Nephron (organoid): ENCODE measurements at regions not wholly inside any gene's neighbourhood (a gene's known extent, or its start where the extent isn't known, plus 50 kb on each side); places are given as distances from the start of the nearest gene placed in this dataset.

Experiments
- H3K27ac Mint-ChIP-seq, 3 experiments: 2 replicates each; pipeline ENCODE4 v1.8.0; 2020; ENCODE audit warnings: mixed read lengths in 3 of 3, mild to moderate bottlenecking in 2 of 3, moderate library complexity in 1 of 3
- H3K27me3 Mint-ChIP-seq: 2 replicates; pipeline ENCODE4 v1.8.0; 2021; ENCODE audit warnings: low read depth, mild to moderate bottlenecking, moderate library complexity, mixed read lengths
- H3K36me3 Mint-ChIP-seq: 2 replicates; pipeline ENCODE4 v1.8.0; 2020; ENCODE audit warnings: low read depth, mixed read lengths
- H3K4me1 Mint-ChIP-seq: 2 replicates; pipeline ENCODE4 v1.8.0; 2020; ENCODE audit warnings: mixed read lengths
- H3K4me3 Mint-ChIP-seq, 3 experiments: 2 replicates each; pipeline ENCODE4 v1.8.0; 2020; ENCODE audit warnings: mild to moderate bottlenecking in 3 of 3, mixed read lengths in 3 of 3, moderate library complexity in 2 of 3
- H3K9me3 Mint-ChIP-seq: 2 replicates; pipeline ENCODE4 v1.8.0; 2020; ENCODE audit warnings: mixed read lengths
- CTCF ChIP-seq, 3 experiments: fragments of 200-600 bp; sonication (generic); IDR thresholded peaks; one replicate each; pipeline ENCODE4 v1.5.0; 2021; ENCODE audit warnings: antibody characterized with exemption in 3 of 3; ENCODE audit not compliant: unreplicated experiment in 3 of 3

GRCh38 chr18:39743463-39743862, 2177.9 kb upstream of the CELF4 start:
- H3K36me3 Mint-ChIP-seq, result peaks cover 8% of the 10 kb centered on the region
- no peak overlapping the region for H3K4me3 Mint-ChIP-seq
- TF ChIP-seq CTCF (IDR thresholded peaks at IDR 0.05; ENCODE audit: unreplicated experiment in 3 of 3), result no peak
- no peak overlapping the region for H3K27ac Mint-ChIP-seq
- H3K9me3 Mint-ChIP-seq, result peaks cover 2% of the 10 kb centered on the region
- peaks cover 3% of the 10 kb centered on the region for H3K4me1 Mint-ChIP-seq
- H3K27me3 Mint-ChIP-seq, result no peaks in the 10 kb centered on the region

DNA sequence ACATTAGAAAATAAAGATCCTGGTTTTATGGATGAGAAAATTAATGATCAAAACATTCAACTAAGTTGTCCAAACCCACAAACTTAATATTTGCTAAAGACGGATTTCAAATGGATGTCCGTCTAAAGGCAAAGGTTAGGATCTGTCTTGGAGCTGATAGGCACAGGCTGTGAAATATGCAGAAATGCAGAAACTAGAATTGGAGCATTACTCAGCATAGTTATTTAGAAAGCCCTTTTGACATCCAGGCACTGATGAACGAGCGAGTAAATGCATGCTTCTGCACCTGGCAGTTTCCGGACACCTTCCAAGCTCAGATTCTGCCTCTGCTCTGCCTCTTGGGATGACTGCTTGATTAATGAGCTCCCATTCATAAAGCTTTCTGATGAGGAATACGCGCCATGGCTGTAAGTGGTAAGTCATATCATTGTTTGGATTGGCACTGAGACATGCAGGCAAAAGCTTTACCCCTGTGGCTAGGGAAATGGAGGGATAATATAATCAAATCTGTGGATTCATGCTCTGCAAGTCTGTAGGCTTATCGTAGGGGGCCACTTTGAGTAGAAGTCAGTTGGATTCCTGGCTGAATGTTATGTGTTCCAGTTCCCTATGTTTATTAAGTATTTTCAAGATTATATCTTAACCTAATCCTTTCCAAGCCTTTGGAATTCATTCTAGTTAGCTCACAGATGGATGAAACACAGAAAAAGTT, 2176.3 kb upstream of the CELF4 start:
- TF ChIP-seq CTCF (IDR thresholded peaks at IDR 0.05; ENCODE audit: unreplicated experiment in 3 of 3), result no peak
- no peak overlapping the region for H3K27ac Mint-ChIP-seq

DNA sequence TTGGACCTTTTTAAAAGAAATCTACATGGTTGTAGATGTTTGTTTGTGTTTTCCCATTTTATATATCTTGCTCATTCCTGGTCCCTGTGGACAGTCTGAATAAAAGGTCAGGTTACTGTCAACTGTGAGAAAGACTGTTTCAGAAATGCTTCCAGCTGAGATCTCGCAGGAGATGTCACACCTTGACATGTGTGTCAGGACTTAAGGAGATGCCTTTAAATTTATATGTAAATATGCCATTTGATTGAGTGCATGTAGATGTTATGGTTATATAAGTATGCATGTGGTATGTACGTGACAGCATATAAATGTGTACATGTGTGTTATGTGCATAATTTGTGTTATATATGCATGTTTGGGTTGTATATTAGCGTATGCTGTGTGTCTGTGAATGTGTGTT, 2172.3 kb upstream of the CELF4 start:
- no peaks in the 10 kb centered on the region for H3K27me3 Mint-ChIP-seq
- TF ChIP-seq CTCF (IDR thresholded peaks at IDR 0.05; ENCODE audit: unreplicated experiment in 3 of 3), result no peak
- no peaks in the 10 kb centered on the region for H3K9me3 Mint-ChIP-seq
- peaks cover 3% of the 10 kb centered on the region for H3K4me1 Mint-ChIP-seq
- no peak overlapping the region for H3K4me3 Mint-ChIP-seq
- H3K27ac Mint-ChIP-seq, result no peak overlapping the region
- peaks cover 3% of the 10 kb centered on the region for H3K36me3 Mint-ChIP-seq

More for the DNA sequence above, 2176.3 kb upstream of the CELF4 start:
- Mint-ChIP-seq H3K36me3 (no peaks in the 10 kb centered on the region), H3K4me1 (peaks cover 3% of the 10 kb centered on the region), H3K9me3 (no peaks in the 10 kb centered on the region), H3K4me3 (no peak overlapping the region), H3K27me3 (no peaks in the 10 kb centered on the region)

- H3K4me1 Mint-ChIP-seq, result no peaks in the 10 kb centered on the region
Measured at GRCh38 chr18:39732918-39733317, 2167.3 kb upstream of the CELF4 start.

GRCh38 chr18:39730606-39731005, 2165.0 kb upstream of the CELF4 start:
- H3K4me1 Mint-ChIP-seq, result no peaks in the 10 kb centered on the region
- H3K4me3 Mint-ChIP-seq, result no peak overlapping the region
- H3K9me3 Mint-ChIP-seq, result no peaks in the 10 kb centered on the region
- TF ChIP-seq CTCF (IDR thresholded peaks at IDR 0.05; ENCODE audit: unreplicated experiment in 3 of 3), result no peak
- peaks cover 6% of the 10 kb centered on the region for H3K36me3 Mint-ChIP-seq
- no peaks in the 10 kb centered on the region for H3K27me3 Mint-ChIP-seq
- no peak overlapping the region for H3K27ac Mint-ChIP-seq

More at GRCh38 chr18:39732918-39733317, 2167.3 kb upstream of the CELF4 start:
- Mint-ChIP-seq H3K4me3 (no peak overlapping the region), H3K27ac (no peak overlapping the region), H3K36me3 (peaks cover 6% of the 10 kb centered on the region), H3K9me3 (no peaks in the 10 kb centered on the region), H3K27me3 (no peaks in the 10 kb centered on the region)
- no peak for TF ChIP-seq CTCF (IDR thresholded peaks at IDR 0.05; ENCODE audit: unreplicated experiment in 3 of 3)

DNA sequence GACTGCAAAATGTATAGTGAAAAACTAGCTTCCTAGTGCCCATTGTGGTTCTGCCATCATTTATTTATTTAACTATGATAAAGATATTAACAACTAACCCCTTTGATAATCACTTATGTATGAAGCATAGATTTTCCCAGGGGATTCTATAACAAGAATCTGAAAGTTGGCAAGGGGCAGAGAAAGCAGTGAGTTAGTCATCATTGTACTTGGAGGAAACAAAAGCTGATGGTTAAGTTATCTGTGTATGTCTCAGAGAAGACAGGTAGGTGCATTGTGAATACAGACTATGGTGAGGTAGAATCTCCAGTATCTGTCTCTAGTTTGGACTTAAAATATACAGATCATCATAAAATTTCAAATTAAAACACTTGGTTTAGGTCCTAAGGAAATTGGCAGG, 2159.1 kb upstream of the CELF4 start:
- Mint-ChIP-seq H3K27me3 (no peaks in the 10 kb centered on the region), H3K36me3 (no peaks in the 10 kb centered on the region), H3K4me1 (no peaks in the 10 kb centered on the region), H3K27ac (no peak overlapping the region), H3K9me3 (no peaks in the 10 kb centered on the region), H3K4me3 (no peak overlapping the region)
- TF ChIP-seq CTCF (IDR thresholded peaks at IDR 0.05; ENCODE audit: unreplicated experiment in 3 of 3), result no peak
